ENCODE measurements at regions not wholly inside any gene's neighbourhood (a gene's known extent, or its start where the extent isn't known, plus 50 kb on each side); places are given as distances from the start of the nearest gene placed in this dataset.

DNA sequence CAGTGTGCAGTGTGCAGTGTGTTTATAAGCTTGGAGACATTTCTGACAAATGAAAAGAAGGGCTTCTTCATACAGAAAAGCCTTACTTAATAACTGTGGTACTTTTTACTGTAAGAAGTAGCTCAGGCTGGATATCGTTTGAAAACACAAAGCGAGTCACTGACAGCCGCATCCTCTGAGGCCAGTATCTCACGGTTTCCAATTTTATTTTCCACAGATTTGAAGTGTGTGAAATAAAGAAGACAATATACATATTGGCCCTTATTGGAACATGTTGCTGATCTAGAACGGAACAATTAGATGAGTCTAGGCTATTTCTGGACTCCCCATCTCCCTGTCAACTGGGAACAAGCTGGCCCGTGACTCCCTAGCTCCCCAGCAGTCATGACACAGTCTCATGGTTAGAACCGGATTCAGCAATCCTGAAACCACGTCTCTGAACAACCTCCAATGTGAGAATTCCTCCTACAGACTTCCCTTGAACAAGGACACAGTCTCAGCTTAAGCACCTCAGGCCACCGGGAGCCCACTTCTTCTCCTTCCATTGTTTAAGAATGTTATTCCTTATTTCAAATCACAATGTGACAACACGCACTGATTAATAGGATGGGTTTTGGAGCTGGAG is 484.5 kb downstream of the COG6 start:
- Histone ChIP-seq H3K27me3 (ENCODE audit: control insufficient read depth, insufficient read depth, low read length) (no peaks in the 10 kb centered on the region), H3K4me3 (replicated peaks in 1 of 4; ENCODE audit: control extremely low read depth in 1 of 4, insufficient read depth in 1 of 4, low read depth in 3 of 4, low read length in 4 of 4) (no peak overlapping the region), H3K4me2 (ENCODE audit: extremely low read depth, insufficient read depth, low read length) (no peak overlapping the region), H3K4me1 (ENCODE audit: control insufficient read depth, extremely low read depth, insufficient read depth, low read length) (no peaks in the 10 kb centered on the region), H2AFZ (ENCODE audit: low read length) (no peak overlapping the region), H4K20me1 (ENCODE audit: control insufficient read depth, extremely low read depth, insufficient read depth, low read length) (no peaks in the 10 kb centered on the region), H3K27ac (ENCODE audit: insufficient read depth, low read length) (no peak overlapping the region), H3K9ac (ENCODE audit: insufficient read depth, low read length) (no peak overlapping the region), H3K36me3 (ENCODE audit: control insufficient read depth, insufficient read depth, low read length) (no peaks in the 10 kb centered on the region), H3K9me3 (ENCODE audit: control insufficient read depth, insufficient read depth, low read depth, low read length) (no peaks in the 10 kb centered on the region), H3K79me2 (ENCODE audit: control insufficient read depth, insufficient read depth, low read length) (no peaks in the 10 kb centered on the region)
- no peak for TF ChIP-seq EZH2 (IDR thresholded peaks at IDR 0.05; ENCODE audit: low read length, missing control alignments)
- TF ChIP-seq, protein P1, sequence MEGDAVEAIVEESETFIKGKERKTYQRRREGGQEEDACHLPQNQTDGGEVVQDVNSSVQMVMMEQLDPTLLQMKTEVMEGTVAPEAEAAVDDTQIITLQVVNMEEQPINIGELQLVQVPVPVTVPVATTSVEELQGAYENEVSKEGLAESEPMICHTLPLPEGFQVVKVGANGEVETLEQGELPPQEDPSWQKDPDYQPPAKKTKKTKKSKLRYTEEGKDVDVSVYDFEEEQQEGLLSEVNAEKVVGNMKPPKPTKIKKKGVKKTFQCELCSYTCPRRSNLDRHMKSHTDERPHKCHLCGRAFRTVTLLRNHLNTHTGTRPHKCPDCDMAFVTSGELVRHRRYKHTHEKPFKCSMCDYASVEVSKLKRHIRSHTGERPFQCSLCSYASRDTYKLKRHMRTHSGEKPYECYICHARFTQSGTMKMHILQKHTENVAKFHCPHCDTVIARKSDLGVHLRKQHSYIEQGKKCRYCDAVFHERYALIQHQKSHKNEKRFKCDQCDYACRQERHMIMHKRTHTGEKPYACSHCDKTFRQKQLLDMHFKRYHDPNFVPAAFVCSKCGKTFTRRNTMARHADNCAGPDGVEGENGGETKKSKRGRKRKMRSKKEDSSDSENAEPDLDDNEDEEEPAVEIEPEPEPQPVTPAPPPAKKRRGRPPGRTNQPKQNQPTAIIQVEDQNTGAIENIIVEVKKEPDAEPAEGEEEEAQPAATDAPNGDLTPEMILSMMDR (conservative IDR thresholded peaks at IDR 0.05 in 1 of 2, IDR thresholded peaks at IDR 0.05 in 1 of 2; ENCODE audit: low read depth in 1 of 2, low read length in 2 of 2): no peak
- DNase-seq (ENCODE audit: low read depth in 2 of 2): peak in 1 of 2 donors; percentile 46

DNA sequence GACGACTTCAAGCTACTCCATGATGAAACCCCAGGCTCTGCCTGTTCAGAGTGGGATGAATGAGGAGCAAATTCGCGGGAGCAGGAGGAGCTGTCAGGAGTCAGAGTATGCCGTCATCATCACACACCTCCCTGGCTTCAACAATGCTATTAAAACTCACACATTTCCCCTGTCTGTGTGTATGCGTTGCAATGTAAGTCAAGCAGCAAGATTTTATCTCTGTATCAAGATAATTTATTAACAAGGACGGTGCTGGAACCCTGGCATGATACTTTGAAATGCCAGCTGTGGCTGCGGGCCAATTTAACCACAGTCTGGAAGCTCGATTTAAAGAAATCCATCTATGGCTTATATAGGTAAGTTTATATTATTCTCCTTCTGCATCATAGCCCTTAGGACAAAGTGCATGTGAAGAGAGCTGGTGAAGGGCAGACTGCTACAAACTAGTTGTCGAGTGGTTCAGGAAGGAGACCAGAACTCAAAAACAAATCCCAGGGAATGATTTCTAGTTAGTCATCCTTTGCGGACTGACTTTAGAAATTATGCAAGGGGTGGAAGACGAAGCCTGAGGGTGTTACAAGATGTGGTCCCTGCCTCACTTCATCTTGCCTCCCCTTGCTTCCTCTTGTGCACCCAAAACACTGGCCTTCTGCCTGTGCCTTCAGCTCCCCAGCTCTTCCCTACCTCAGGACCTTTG is 486.5 kb downstream of the COG6 start:
- Histone ChIP-seq H2AFZ (ENCODE audit: low read length) (no peak overlapping the region), H3K79me2 (ENCODE audit: control insufficient read depth, insufficient read depth, low read length) (no peaks in the 10 kb centered on the region), H3K4me1 (ENCODE audit: control insufficient read depth, extremely low read depth, insufficient read depth, low read length) (no peaks in the 10 kb centered on the region), H3K27ac (ENCODE audit: insufficient read depth, low read length) (no peak overlapping the region), H3K9me3 (ENCODE audit: control insufficient read depth, insufficient read depth, low read depth, low read length) (no peaks in the 10 kb centered on the region), H3K9ac (ENCODE audit: insufficient read depth, low read length) (no peak overlapping the region), H3K36me3 (ENCODE audit: control insufficient read depth, insufficient read depth, low read length) (no peaks in the 10 kb centered on the region), H3K4me2 (ENCODE audit: extremely low read depth, insufficient read depth, low read length) (no peak overlapping the region), H3K27me3 (ENCODE audit: control insufficient read depth, insufficient read depth, low read length) (no peaks in the 10 kb centered on the region), H4K20me1 (ENCODE audit: control insufficient read depth, extremely low read depth, insufficient read depth, low read length) (no peaks in the 10 kb centered on the region), H3K4me3 (replicated peaks in 1 of 4; ENCODE audit: control extremely low read depth in 1 of 4, insufficient read depth in 1 of 4, low read depth in 3 of 4, low read length in 4 of 4) (no peak overlapping the region)
- DNase-seq (ENCODE audit: low read depth in 2 of 2): no peak
- TF ChIP-seq EZH2 (IDR thresholded peaks at IDR 0.05; ENCODE audit: low read length, missing control alignments): no peak
- TF ChIP-seq, protein P1 (conservative IDR thresholded peaks at IDR 0.05 in 1 of 2, IDR thresholded peaks at IDR 0.05 in 1 of 2; ENCODE audit: low read depth in 1 of 2, low read length in 2 of 2): no peak

- no peak overlapping the region for H2AFZ ChIP-seq (ENCODE audit: low read length)
- no peak for DNase-seq (ENCODE audit: low read depth in 2 of 2)
- no peak overlapping the region for H3K4me3 ChIP-seq (replicated peaks in 1 of 4; ENCODE audit: control extremely low read depth in 1 of 4, insufficient read depth in 1 of 4, low read depth in 3 of 4, low read length in 4 of 4)
- H3K79me2 ChIP-seq (ENCODE audit: control insufficient read depth, insufficient read depth, low read length): no peaks in the 10 kb centered on the region
- no peak overlapping the region for H3K9ac ChIP-seq (ENCODE audit: insufficient read depth, low read length)
- H3K4me1 ChIP-seq (ENCODE audit: control insufficient read depth, extremely low read depth, insufficient read depth, low read length): no peaks in the 10 kb centered on the region
- H3K4me2 ChIP-seq (ENCODE audit: extremely low read depth, insufficient read depth, low read length): no peak overlapping the region
- H3K9me3 ChIP-seq (ENCODE audit: control insufficient read depth, insufficient read depth, low read depth, low read length): no peaks in the 10 kb centered on the region
- no peaks in the 10 kb centered on the region for H3K36me3 ChIP-seq (ENCODE audit: control insufficient read depth, insufficient read depth, low read length)
- no peaks in the 10 kb centered on the region for H3K27me3 ChIP-seq (ENCODE audit: control insufficient read depth, insufficient read depth, low read length)
- no peak for TF ChIP-seq EZH2 (IDR thresholded peaks at IDR 0.05; ENCODE audit: low read length, missing control alignments)
- TF ChIP-seq, protein P1 (conservative IDR thresholded peaks at IDR 0.05 in 1 of 2, IDR thresholded peaks at IDR 0.05 in 1 of 2; ENCODE audit: low read depth in 1 of 2, low read length in 2 of 2): no peak
- H3K27ac ChIP-seq (ENCODE audit: insufficient read depth, low read length): no peak overlapping the region
- H4K20me1 ChIP-seq (ENCODE audit: control insufficient read depth, extremely low read depth, insufficient read depth, low read length): no peaks in the 10 kb centered on the region
These were observed 487.6 kb downstream of the COG6 start for GRCh38 chr13:40143106-40143505.

All from fibroblast of lung (primary cell).